Stimulated activated naive CD8-positive, alpha-beta T cell treated with anti-CD3 and anti-CD28 coated beads, Interleukin-15, Interleukin-2, amounts not matched to agents 100 U/mL and 50 U/mL, for 24 hours (primary cell): ENCODE measurements at regions not wholly inside any gene's neighbourhood (a gene's known extent, or its start where the extent isn't known, plus 50 kb on each side); places are given as distances from the start of the nearest gene placed in this dataset.
"Not testable (repeated sequence)": the region's sequence is repeated elsewhere in the genome, so short reads cannot be mapped to it uniquely, and the experiment has no call there.

Experiments used
- ATAC-seq: fragments of 150-1000 bp; cut with Tn5 transposase; one replicate; pipeline ENCODE4 v1.10.0; 2021
- DNase-seq: peaks from one replicate; pipeline ENCODE4 v3.0.0; 2021

- DNase-seq: not testable (repeated sequence)
Observed at GRCh38 chr5:71822065-71822464, 103.0 kb downstream of the CARTPT start.

GRCh38 chr5:71825992-71826391 is 106.9 kb downstream of the CARTPT start:
- DNase-seq: no peak
- ATAC-seq: no peak

More at GRCh38 chr5:71822065-71822464, 103.0 kb downstream of the CARTPT start:
- not testable (repeated sequence) for ATAC-seq

- no peak for DNase-seq
- ATAC-seq: no peak
Observed at GRCh38 chr5:71828291-71829040, 109.4 kb downstream of the CARTPT start.

GRCh38 chr5:71829206-71829605 is 110.1 kb downstream of the CARTPT start:
- ATAC-seq (no peak), DNase-seq (no peak)

- no peak for DNase-seq
Observed at GRCh38 chr5:71830681-71831539, 111.8 kb downstream of the CARTPT start.

DNA sequence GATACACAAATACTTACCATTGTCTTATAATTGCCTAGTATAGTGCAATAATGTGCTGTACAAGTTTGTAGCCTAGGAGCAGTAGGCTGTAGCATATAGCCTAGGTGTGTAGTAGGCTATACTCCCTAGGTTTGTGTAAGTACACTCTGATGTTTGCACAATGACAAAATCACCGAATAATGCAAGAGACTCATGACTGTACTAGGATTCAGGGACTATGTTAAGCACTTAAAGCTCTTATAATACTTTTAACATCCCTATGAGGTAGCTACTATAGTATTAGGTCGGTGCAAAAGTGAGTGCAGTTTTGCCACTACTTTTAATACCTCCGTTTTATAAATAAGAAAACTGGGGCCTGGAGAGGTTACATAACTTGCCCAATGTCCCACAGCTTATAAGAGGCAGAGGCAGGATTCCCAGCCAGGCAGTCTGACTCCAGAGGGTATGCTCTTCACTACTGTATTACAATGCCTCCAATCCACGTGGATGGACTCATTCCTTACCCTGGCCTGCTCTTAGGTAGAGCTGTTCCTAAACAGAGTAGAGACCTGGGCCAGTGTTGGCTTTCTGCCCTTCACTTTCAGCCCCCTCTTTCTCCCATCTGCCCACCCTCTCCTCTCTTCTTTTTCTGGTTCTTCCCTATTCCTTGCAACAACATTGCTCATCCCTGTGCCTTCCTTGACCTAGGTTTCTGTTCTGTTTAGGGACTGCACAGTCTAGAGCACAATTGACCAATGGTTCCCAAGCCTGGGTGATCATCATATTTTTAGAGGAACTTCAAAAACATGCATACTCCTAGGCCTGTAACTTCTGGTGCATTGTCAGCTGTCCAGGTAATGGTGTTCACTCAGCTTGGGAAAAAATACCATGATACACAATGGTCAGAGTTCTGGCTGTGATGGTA is 114.0 kb downstream of the CARTPT start:
- DNase-seq: no peak
- no peak for ATAC-seq

More at GRCh38 chr5:71830681-71831539, 111.8 kb downstream of the CARTPT start:
- ATAC-seq: no peak

GRCh38 chr5:71834601-71835000 is 115.5 kb downstream of the CARTPT start:
- ATAC-seq: no peak
- no peak for DNase-seq

DNA sequence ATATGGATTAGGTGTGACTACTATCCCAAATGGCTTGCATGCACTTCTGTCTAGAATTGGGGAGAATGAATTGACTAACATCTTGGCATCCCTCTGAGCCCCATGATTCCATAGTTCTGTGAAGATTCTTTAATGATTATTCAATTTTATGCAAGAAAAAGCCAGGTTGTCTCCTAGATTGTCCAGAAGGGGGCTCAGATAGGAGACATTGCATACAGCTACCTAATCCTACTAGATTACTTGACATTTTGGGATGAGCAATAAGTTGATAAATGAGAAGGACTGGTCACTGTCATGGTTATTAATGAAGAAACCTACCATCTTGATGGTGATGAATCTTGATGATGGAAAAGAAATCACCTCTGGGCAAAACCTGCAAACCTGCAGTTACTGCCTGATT is 117.0 kb downstream of the CARTPT start:
- ATAC-seq: no peak

GRCh38 chr5:71836559-71837112 is 117.6 kb downstream of the CARTPT start:
- DNase-seq (no peak), ATAC-seq (no peak)

More for the DNA sequence above, 117.0 kb downstream of the CARTPT start:
- no peak for DNase-seq

- DNase-seq (no peak), ATAC-seq (no peak)
Observed at GRCh38 chr5:71838286-71838685, 119.2 kb downstream of the CARTPT start.

DNA sequence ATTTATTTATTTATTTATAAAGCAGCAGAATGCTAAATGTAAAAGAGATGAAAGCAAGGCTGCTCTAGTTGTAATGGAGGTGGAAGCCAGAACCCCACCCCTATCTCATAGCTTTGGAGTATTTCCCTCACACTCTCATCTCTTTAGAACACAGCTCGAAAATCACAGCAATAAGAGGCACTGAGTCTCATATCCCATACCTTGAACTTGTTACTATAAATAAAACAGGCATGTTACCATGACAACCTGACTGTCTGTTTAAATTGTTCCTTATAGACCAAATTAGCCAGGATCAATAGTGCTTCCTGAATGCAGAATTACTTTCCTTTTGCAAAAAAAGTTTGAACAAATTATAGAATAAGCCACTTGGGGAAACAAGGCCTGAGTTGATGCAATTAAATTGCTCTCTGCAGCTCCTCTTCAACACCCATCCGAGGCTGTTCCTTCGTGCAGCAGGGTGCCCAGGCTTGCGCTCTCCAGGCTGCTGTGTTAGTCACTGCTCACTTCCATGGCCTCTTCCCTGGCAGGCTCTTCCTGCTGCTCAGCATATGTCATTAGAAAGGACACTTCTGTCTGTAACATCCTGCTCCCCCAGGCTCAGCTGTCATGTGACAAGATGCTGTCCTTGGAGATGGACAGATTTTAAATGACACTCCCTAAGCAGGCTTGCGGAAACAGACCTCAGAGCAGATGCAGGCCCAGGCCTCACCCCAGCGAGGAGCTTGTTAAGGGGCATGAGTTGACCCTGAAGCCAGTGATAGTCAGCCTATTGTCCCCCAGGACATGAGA is 120.2 kb downstream of the CARTPT start:
- no peak for ATAC-seq
- no peak for DNase-seq

DNA sequence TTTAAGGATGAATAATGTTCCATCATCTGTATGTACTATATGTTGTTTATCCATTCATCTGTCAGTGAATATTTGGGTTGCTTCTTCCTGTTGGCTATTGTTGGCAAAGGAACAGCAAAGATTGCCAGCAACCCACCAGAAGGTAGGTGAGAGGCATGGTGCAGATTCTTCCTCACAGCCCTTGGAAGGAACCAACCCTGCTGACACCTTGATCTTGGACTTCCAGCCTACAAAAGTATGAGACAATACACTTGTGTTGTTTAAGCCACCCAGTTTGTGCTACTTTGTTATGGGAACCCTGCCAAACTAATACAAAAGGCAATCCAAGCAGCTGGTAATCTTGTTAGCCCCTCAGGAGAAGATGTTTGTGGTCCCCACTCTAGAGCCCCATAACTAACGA is 122.0 kb downstream of the CARTPT start:
- ATAC-seq (no peak), DNase-seq (no peak)

- no peak for DNase-seq
- ATAC-seq: no peak
Observed at GRCh38 chr5:71843111-71843510, 124.0 kb downstream of the CARTPT start.

- no peak for DNase-seq
- no peak for ATAC-seq
Observed at GRCh38 chr5:71844862-71845261, 125.8 kb downstream of the CARTPT start.

DNA sequence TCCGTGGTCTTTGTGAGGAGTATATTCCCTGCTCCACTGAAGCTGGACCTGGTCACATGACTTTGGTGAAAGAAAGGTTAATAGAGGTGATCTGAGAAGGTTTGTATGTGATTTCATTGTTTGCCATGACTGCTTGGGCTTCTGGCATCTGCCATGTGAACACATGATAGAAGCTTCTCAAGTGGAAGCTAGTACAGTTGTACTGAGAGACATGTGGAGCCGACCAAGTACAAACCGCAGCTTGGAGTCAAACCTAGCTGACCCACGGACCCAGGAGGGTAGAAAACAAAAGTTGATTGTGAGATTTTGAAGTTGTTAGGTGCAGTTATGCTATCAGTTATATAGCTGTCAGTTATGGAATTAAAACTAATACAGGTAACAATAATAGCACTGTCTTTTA is 140.4 kb downstream of the CARTPT start:
- DNase-seq: no peak
- ATAC-seq: no peak

DNA sequence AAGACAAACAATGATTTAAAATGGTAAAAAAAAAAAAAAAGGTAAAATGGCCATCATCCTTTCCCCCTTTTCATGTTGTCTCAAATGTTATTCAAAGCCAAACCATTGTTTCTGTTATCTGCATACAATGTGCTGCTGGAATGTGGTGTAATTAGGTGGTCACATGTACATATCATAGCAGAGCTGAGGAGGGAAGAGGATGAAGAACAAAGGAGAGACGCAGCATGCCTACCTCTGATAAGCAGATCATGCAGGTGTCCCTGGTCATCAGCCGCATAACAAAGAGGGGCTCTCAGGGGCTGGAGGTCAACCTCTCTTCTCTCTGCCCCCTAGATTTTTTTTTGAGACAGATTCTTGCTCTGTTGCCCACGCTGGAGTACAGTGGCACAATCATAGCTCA is 141.0 kb downstream of the CARTPT start:
- ATAC-seq (no peak), DNase-seq (no peak)

DNA sequence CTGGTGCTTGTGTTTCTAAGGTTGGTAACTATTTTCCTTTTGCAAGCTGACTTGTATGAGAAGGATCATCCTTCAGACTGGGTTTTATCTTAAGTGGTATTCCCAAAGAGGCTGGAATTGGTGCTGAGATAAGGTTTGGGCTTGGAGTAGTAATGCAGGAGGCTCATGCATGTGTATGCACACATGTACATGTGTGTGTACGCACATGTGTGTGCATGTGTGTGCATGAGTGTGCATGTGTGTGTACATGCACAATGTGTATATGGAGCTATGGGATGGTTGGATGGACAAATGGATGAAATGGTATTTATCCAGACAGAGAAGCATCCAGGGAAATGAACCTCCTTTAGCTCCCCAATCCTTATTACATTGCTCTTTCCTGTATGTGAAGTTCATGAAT is 142.6 kb downstream of the CARTPT start:
- DNase-seq: no peak
- no peak for ATAC-seq

DNA sequence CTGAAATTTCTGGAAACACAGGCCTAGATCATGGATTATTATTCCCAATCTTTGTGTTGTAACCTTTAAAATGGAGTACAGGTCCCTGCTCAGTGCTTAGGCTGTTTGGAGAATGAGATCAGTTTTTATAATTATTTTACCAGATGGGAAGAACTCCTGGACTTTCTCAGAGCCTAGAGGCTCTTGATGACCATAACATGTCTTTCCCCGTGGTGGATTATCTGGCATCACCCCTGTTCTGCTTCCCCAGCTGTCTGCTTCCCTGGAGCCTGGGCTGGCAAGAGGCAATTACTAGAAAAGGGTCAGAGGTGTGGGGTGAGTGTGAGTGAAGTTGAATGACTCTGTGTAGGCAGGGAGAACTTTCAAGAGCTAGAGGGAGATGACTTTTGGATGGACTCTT is 143.0 kb downstream of the CARTPT start:
- no peak for DNase-seq
- ATAC-seq: no peak

GRCh38 chr5:71862507-71863060 is 143.5 kb downstream of the CARTPT start:
- no peak for ATAC-seq
- no peak for DNase-seq

DNA sequence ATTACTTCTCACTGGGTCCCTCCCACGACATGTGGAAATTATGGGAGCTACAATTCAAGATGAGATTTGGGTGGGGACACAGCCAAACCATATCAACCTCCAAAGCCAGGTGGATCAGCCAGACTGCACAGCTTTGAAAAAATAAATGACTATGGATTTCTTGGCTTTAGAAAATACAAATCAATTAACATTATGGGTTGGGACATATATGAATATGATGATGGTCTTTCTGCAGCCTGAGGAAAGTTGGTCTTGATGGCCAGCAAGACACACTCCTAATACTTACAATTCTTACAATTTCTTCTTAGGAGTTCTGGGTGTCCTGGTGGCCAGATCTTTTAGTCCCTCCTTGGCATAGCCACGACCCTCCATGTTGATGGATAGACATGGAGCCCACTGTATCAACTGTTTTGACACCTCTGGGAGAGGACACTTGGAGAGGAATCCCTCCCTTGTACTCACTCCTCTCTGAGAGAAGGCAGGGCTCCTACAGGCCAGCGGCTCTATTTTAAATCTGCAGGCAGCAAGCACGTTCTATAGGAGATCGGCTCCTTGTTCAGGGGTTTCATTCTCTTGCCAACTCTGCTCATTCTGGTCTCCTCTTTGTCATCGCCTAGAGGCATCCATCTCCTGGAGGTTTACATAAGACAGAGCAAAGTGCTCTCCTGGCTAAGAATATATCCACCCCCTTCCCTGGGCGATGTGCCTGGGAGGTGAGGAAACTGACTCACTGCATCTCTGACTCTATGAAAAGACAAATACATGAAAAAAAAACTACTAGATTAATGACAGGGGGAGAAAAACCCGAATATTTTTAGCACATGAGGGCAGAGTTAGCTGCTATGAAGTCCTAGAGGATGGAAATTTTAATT is 145.9 kb downstream of the CARTPT start:
- no peak for ATAC-seq

More for the DNA sequence above, 145.9 kb downstream of the CARTPT start:
- no peak for DNase-seq
